Suprapubic skin (tissue), 4 donors: ENCODE measurements at regions not wholly inside any gene's neighbourhood (a gene's known extent, or its start where the extent isn't known, plus 50 kb on each side); places are given as distances from the start of the nearest gene placed in this dataset.
"Not testable (repeated sequence)": the region's sequence is repeated elsewhere in the genome, so short reads cannot be mapped to it uniquely, and the experiment has no call there.

ENCODE experiments used
- DNase-seq, 2 donors: peaks; one replicate each; pipeline ENCODE4 v3.0.0-alpha.2; 2019; ENCODE audit warnings: low spot score in 2 of 2
- H3K27ac ChIP-seq: fragments of 200-600 bp; sonication (generic); one replicate; pipeline ENCODE4 v1.5.1; 2019
- H3K27me3 ChIP-seq: fragments of 200-600 bp; sonication (generic); one replicate; pipeline ENCODE4 v1.5.1; 2019
- H3K36me3 ChIP-seq: fragments of 200-600 bp; sonication (generic); one replicate; pipeline ENCODE4 v1.5.1; 2019
- H3K4me1 ChIP-seq: fragments of 200-600 bp; sonication (generic); one replicate; pipeline ENCODE4 v1.5.1; 2019
- H3K4me3 ChIP-seq: fragments of 200-600 bp; sonication (generic); one replicate; pipeline ENCODE4 v1.5.1; 2019; ENCODE audit warnings: mild to moderate bottlenecking
- H3K9me3 ChIP-seq: fragments of 200-600 bp; sonication (generic); one replicate; pipeline ENCODE4 v1.5.1; 2019
- EP300 ChIP-seq: sonication (generic); formaldehyde crosslinking; IDR thresholded peaks from one replicate; pipeline ENCODE4 v1.6.1; 2017; ENCODE audit warnings: antibody characterized with exemption
- POLR2A ChIP-seq, 2 donors: fragments of 450-650 bp; IDR thresholded peaks; one replicate each; pipeline ENCODE4 v1.6.1; 2017; ENCODE audit warnings: antibody characterized with exemption in 2 of 2, mild to moderate bottlenecking in 2 of 2, moderate library complexity in 2 of 2
- POLR2AphosphoS5 ChIP-seq, 3 donors: sonication (generic); formaldehyde crosslinking; IDR thresholded peaks; one replicate each; pipeline ENCODE4 v1.6.1; 2017; ENCODE audit warnings: antibody characterized with exemption in 3 of 3
- WGBS: methylation state at CpG from one replicate; pipeline ENCODE4 v1.1.5; 2018; 5-methylcytosine and 5-hydroxymethylcytosine counted together
- TF ChIP-seq, protein P1 (sequence below), 2 donors: fragments of 200-600 bp in 1 of 2; fragments of 450-650 bp in 1 of 2; sonication (generic) in 1 of 2; IDR thresholded peaks; one replicate each; pipeline ENCODE4 v1.5.1; 2016 to 2019; ENCODE audit warnings: antibody characterized with exemption in 2 of 2, mild to moderate bottlenecking in 1 of 2, moderate library complexity in 1 of 2

- H3K36me3 ChIP-seq = no peaks in the 10 kb centered on the region
- no peak for DNase-seq
- TF ChIP-seq POLR2AphosphoS5 (IDR thresholded peaks at IDR 0.05) (no peak), EP300 (no peak), POLR2A (IDR thresholded peaks at IDR 0.05) (no peak)
- TF ChIP-seq, protein P1, sequence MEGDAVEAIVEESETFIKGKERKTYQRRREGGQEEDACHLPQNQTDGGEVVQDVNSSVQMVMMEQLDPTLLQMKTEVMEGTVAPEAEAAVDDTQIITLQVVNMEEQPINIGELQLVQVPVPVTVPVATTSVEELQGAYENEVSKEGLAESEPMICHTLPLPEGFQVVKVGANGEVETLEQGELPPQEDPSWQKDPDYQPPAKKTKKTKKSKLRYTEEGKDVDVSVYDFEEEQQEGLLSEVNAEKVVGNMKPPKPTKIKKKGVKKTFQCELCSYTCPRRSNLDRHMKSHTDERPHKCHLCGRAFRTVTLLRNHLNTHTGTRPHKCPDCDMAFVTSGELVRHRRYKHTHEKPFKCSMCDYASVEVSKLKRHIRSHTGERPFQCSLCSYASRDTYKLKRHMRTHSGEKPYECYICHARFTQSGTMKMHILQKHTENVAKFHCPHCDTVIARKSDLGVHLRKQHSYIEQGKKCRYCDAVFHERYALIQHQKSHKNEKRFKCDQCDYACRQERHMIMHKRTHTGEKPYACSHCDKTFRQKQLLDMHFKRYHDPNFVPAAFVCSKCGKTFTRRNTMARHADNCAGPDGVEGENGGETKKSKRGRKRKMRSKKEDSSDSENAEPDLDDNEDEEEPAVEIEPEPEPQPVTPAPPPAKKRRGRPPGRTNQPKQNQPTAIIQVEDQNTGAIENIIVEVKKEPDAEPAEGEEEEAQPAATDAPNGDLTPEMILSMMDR (IDR thresholded peaks at IDR 0.05) = no peak
- 70% methylated on average over 3 of the region's 3 CpGs for WGBS
- H3K4me3 ChIP-seq = no peak overlapping the region
- peaks cover 9% of the 10 kb centered on the region for H3K4me1 ChIP-seq
- no peaks in the 10 kb centered on the region for H3K9me3 ChIP-seq
- no peak overlapping the region for H3K27ac ChIP-seq
- H3K27me3 ChIP-seq = no peaks in the 10 kb centered on the region
These were observed 432.8 kb downstream of the CD83 start for GRCh38 chr6:14550410-14550809.

DNA sequence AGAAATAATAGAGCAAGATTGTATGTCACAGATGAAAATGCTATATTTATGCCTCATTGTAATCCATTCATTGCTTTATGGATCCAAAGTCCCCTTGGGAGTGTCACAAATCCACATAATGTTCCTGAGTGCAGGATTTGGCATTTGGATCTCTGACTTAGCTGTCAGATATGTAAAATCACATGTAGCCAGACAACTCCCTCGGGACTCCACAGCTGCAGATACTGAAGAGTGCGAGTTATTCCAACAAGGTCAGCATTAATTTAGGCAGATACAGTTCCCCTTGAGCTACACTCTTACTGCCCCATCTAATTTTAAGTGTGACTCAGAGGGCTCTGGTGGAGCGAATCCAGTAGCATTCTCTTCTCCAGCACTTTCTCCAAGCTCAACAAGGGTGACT lies 433.2 kb downstream of the CD83 start:
- Histone ChIP-seq H3K4me3 (no peak overlapping the region), H3K36me3 (no peaks in the 10 kb centered on the region), H3K27me3 (no peaks in the 10 kb centered on the region), H3K9me3 (no peaks in the 10 kb centered on the region), H3K27ac (no peak overlapping the region), H3K4me1 (peaks cover 9% of the 10 kb centered on the region)
- TF ChIP-seq POLR2A (IDR thresholded peaks at IDR 0.05) (no peak), EP300 (no peak), POLR2AphosphoS5 (IDR thresholded peaks at IDR 0.05) (no peak)
- TF ChIP-seq, protein P1 (IDR thresholded peaks at IDR 0.05) = no peak
- WGBS = 33% methylated on average over 3 of the region's 3 CpGs
- DNase-seq = no peak

DNA sequence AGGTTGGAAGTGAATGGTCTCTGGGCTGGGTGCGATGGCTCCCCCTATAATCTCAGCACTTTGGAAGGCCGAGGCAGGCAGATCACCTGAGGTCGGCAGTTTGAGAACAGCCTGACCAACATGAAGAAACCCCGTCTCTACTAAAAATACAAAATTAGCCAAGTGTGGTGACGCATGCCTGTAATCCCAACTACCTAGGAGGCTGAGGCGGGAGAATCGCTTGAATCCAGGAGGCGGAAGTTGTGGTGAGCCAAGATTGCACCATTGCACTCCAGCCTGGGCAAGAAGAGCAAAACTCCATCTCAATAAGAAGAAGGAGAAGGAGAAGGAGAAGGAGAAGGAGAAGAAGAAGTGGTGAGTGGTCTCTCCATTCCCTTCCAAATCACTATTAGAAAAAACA lies 434.0 kb downstream of the CD83 start:
- not testable (repeated sequence) for H3K27me3 ChIP-seq, H3K27ac ChIP-seq, H3K4me1 ChIP-seq, DNase-seq, H3K4me3 ChIP-seq, H3K9me3 ChIP-seq, H3K36me3 ChIP-seq
- 93% methylated on average over 8 of the region's 8 CpGs for WGBS

DNA sequence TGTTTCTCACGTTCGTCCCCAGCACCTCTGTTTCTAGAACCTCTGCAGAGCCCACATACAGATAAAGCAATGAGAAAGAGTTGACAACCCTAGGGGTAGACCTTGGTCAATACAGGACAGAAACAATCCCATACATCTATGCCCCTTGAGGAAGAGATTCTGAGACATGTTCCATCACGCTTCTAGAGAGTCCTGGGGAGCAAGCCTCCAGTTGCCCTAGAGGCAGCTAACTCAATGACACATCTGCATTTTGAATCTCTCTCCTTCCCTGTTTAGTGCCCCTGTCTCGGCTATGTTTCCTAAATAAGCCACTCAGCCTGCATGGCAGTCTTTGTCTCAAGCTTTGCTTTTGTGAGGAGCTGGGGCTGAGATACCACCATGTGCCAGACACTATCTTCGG lies 435.3 kb downstream of the CD83 start:
- H3K4me3 ChIP-seq = no peak overlapping the region
- no peaks in the 10 kb centered on the region for H3K9me3 ChIP-seq
- TF ChIP-seq EP300 = no peak
- TF ChIP-seq POLR2AphosphoS5 (IDR thresholded peaks at IDR 0.05) = no peak
- TF ChIP-seq POLR2A (IDR thresholded peaks at IDR 0.05) = no peak
- WGBS = 93% methylated on average over 5 of the region's 5 CpGs
- H3K4me1 ChIP-seq = peaks cover 9% of the 10 kb centered on the region
- no peak for DNase-seq
- no peaks in the 10 kb centered on the region for H3K36me3 ChIP-seq
- no peak overlapping the region for H3K27ac ChIP-seq
- no peaks in the 10 kb centered on the region for H3K27me3 ChIP-seq

DNA sequence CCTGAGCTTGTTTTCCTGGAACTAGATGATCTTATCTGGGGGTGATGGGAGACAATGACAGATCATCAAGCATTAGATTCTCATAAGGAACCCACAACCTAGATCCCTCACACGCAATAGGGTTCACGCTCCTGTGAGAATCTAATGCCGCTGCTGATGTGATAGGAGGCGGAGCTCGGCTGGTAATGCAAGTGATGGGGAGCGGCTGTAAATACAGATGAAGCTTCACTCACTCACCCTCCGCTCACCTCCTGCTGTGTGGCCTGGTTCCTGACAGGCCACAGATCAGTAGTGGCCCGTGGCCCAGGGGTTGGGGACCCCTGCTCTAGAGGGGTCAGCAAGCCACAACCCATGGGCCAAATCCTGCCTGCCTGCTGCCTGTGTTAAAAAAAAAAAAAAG lies 435.9 kb downstream of the CD83 start:
- no peak for DNase-seq
- Histone ChIP-seq H3K9me3 (no peaks in the 10 kb centered on the region), H3K4me1 (peaks cover 9% of the 10 kb centered on the region)

GRCh38 chr6:14555804-14556203 lies 438.2 kb downstream of the CD83 start:
- DNase-seq = no peak
- 89% methylated on average over 6 of the region's 6 CpGs for WGBS
- TF ChIP-seq EP300 (no peak), POLR2A (IDR thresholded peaks at IDR 0.05) (no peak), POLR2AphosphoS5 (IDR thresholded peaks at IDR 0.05) (no peak)
- TF ChIP-seq, protein P1 (IDR thresholded peaks at IDR 0.05) = no peak
- Histone ChIP-seq H3K4me1 (peaks cover 4% of the 10 kb centered on the region), H3K27me3 (no peaks in the 10 kb centered on the region), H3K27ac (no peak overlapping the region), H3K36me3 (no peaks in the 10 kb centered on the region), H3K4me3 (no peak overlapping the region), H3K9me3 (no peaks in the 10 kb centered on the region)

More for the DNA sequence above, 435.9 kb downstream of the CD83 start:
- no peaks in the 10 kb centered on the region for H3K36me3 ChIP-seq
- H3K4me3 ChIP-seq = no peak overlapping the region
- no peak for TF ChIP-seq EP300
- TF ChIP-seq POLR2A (IDR thresholded peaks at IDR 0.05) = no peak
- no peak for TF ChIP-seq POLR2AphosphoS5 (IDR thresholded peaks at IDR 0.05)
- TF ChIP-seq, protein P1 (IDR thresholded peaks at IDR 0.05) = no peak
- no peak overlapping the region for H3K27ac ChIP-seq
- H3K27me3 ChIP-seq = no peaks in the 10 kb centered on the region
- WGBS = 83% methylated on average over 8 of the region's 8 CpGs
